Keratinocyte (primary cell): ENCODE measurements at regions not wholly inside any gene's neighbourhood (a gene's known extent, or its start where the extent isn't known, plus 50 kb on each side); places are given as distances from the start of the nearest gene placed in this dataset.

Experiments used
- DNase-seq: peaks from one replicate; pipeline ENCODE4 v3.0.0-alpha.2; 2011; ENCODE audit warnings: low read depth, missing footprints, low spot score
- FAIRE-seq: peaks from 2 replicates; lab custom pipeline; 2011; peaks lifted over from hg19 to GRCh38; lab: Jason Lieb, UNC
- H2AFZ ChIP-seq: 2 replicates; pipeline ENCODE4 v1.6.0; 2012; ENCODE audit warnings: low read length, control low read depth, inconsistent platforms; ENCODE audit not compliant: control insufficient read depth
- H3K27ac ChIP-seq: 2 replicates; pipeline ENCODE4 v1.5.1; 2011; ENCODE audit warnings: low read length; ENCODE audit not compliant: control insufficient read depth, insufficient read depth
- H3K27me3 ChIP-seq: 3 replicates; pipeline ENCODE4 v1.6.0; 2011; ENCODE audit warnings: low read length; ENCODE audit not compliant: control insufficient read depth, insufficient read depth; ENCODE audit errors: extremely low read depth
- H3K36me3 ChIP-seq, 2 experiments: 2 replicates in 1 of 2; 3 replicates in 1 of 2; pipeline ENCODE4 v1.5.1; 2011; ENCODE audit warnings: low read length in 2 of 2, mild to moderate bottlenecking in 1 of 2; ENCODE audit not compliant: control insufficient read depth in 2 of 2, insufficient read depth in 2 of 2; ENCODE audit errors: extremely low read depth in 1 of 2
- H3K4me1 ChIP-seq: 3 replicates; pipeline ENCODE4 v1.5.1; 2011; ENCODE audit warnings: low read length; ENCODE audit not compliant: control insufficient read depth, insufficient read depth; ENCODE audit errors: extremely low read depth
- H3K4me2 ChIP-seq: 3 replicates; pipeline ENCODE4 v1.6.0; 2011; ENCODE audit warnings: low read depth, low read length; ENCODE audit not compliant: control insufficient read depth, insufficient read depth; ENCODE audit errors: extremely low read depth
- H3K4me3 ChIP-seq, 3 experiments: fragments of 200-600 bp in 1 of 3; sonication (generic) in 1 of 3; 2 replicates in 2 of 3; 3 replicates in 1 of 3; pipeline ENCODE4 v1.5.1; 2011 to 2016; ENCODE audit warnings: low read length in 3 of 3, mild to moderate bottlenecking in 3 of 3, control low read depth in 2 of 3, inconsistent platforms in 1 of 3, low read depth in 1 of 3, mixed read lengths in 1 of 3, mixed run types in 1 of 3, moderate library complexity in 1 of 3; ENCODE audit not compliant: control insufficient read depth in 2 of 3, insufficient read depth in 2 of 3; ENCODE audit errors: extremely low read depth in 1 of 3
- H3K79me2 ChIP-seq: 2 replicates; pipeline ENCODE4 v1.6.0; 2012; ENCODE audit warnings: low read length; ENCODE audit not compliant: control insufficient read depth, insufficient read depth
- H3K9ac ChIP-seq: 3 replicates; pipeline ENCODE4 v1.6.0; 2011; ENCODE audit warnings: low read length; ENCODE audit not compliant: control insufficient read depth, insufficient read depth; ENCODE audit errors: extremely low read depth
- H3K9me1 ChIP-seq: 3 replicates; pipeline ENCODE4 v1.6.0; 2011; ENCODE audit warnings: low read length; ENCODE audit not compliant: control insufficient read depth, insufficient read depth; ENCODE audit errors: extremely low read depth
- H3K9me3 ChIP-seq: 2 replicates; pipeline ENCODE4 v1.5.1; 2012; ENCODE audit warnings: low read depth, low read length; ENCODE audit not compliant: control insufficient read depth
- H4K20me1 ChIP-seq: 3 replicates; pipeline ENCODE4 v1.6.0; 2011; ENCODE audit warnings: low read length; ENCODE audit not compliant: control insufficient read depth, insufficient read depth; ENCODE audit errors: extremely low read depth
- EZH2 ChIP-seq: IDR thresholded peaks from one replicate; pipeline ENCODE4 v1.6.1; 2012; ENCODE audit warnings: inconsistent platforms, mild to moderate bottlenecking, low read length, moderate library complexity
- dilution Hi-C: fragments of 300-500 bp; cut with MboI; formaldehyde crosslinking; loops from one replicate; pipeline ENCODE4 v1.7.0; 2020; ENCODE audit warnings: low sequenced_read_pairs; ENCODE audit not compliant: extremely low pct_ligation_motif_present
- TF ChIP-seq, protein P1 (sequence below), 3 experiments: IDR thresholded peaks in 1 of 3; conservative IDR thresholded peaks in 1 of 3; optimal IDR thresholded peaks in 1 of 3; 2 replicates in 2 of 3; 3 replicates in 1 of 3; pipeline versions ENCODE3 to v1.5.1; 2011; ENCODE audit warnings: low read length in 3 of 3, mild to moderate bottlenecking in 3 of 3, moderate library complexity in 2 of 3, control low read depth in 1 of 3, inconsistent platforms in 1 of 3; ENCODE audit not compliant: insufficient read depth in 2 of 3; ENCODE audit errors: extremely low read depth in 1 of 3

GRCh38 chrX:848386-848785 is 217.8 kb downstream of the SHOX start:
- H3K27ac ChIP-seq, result no peak overlapping the region
- H3K79me2 ChIP-seq, result no peaks in the 10 kb centered on the region
- no peak overlapping the region for H3K9ac ChIP-seq
- TF ChIP-seq, protein P1, sequence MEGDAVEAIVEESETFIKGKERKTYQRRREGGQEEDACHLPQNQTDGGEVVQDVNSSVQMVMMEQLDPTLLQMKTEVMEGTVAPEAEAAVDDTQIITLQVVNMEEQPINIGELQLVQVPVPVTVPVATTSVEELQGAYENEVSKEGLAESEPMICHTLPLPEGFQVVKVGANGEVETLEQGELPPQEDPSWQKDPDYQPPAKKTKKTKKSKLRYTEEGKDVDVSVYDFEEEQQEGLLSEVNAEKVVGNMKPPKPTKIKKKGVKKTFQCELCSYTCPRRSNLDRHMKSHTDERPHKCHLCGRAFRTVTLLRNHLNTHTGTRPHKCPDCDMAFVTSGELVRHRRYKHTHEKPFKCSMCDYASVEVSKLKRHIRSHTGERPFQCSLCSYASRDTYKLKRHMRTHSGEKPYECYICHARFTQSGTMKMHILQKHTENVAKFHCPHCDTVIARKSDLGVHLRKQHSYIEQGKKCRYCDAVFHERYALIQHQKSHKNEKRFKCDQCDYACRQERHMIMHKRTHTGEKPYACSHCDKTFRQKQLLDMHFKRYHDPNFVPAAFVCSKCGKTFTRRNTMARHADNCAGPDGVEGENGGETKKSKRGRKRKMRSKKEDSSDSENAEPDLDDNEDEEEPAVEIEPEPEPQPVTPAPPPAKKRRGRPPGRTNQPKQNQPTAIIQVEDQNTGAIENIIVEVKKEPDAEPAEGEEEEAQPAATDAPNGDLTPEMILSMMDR (optimal IDR thresholded peaks at IDR 0.05 in 1 of 3, IDR thresholded peaks at IDR 0.05 in 1 of 3, conservative IDR thresholded peaks at IDR 0.05 in 1 of 3; ENCODE audit: extremely low read depth in 1 of 3, insufficient read depth in 2 of 3, low read length in 3 of 3), result no peak
- TF ChIP-seq EZH2, result no peak
- FAIRE-seq (no peak), DNase-seq (no peak)
- H2AFZ ChIP-seq, result no peak overlapping the region
- no peaks in the 10 kb centered on the region for H3K36me3 ChIP-seq
- no peaks in the 10 kb centered on the region for H3K9me1 ChIP-seq
- no peaks in the 10 kb centered on the region for H3K27me3 ChIP-seq
- H3K4me2 ChIP-seq, result no peak overlapping the region
- peaks cover 2% of the 10 kb centered on the region for H3K9me3 ChIP-seq
- no peaks in the 10 kb centered on the region for H3K4me1 ChIP-seq
- H3K4me3 ChIP-seq, result no peak overlapping the region
- H4K20me1 ChIP-seq, result no peaks in the 10 kb centered on the region
- dilution Hi-C loops, result no loop called here

- no peak overlapping the region for H2AFZ ChIP-seq
- H3K4me3 ChIP-seq, result no peak overlapping the region
- H3K9me1 ChIP-seq, result no peaks in the 10 kb centered on the region
- no peaks in the 10 kb centered on the region for H3K4me1 ChIP-seq
- no peak overlapping the region for H3K27ac ChIP-seq
- no peak overlapping the region for H3K4me2 ChIP-seq
- dilution Hi-C loops, result no loop called here
- no peaks in the 10 kb centered on the region for H4K20me1 ChIP-seq
- no peaks in the 10 kb centered on the region for H3K27me3 ChIP-seq
- DNase-seq, result no peak
- H3K36me3 ChIP-seq, result no peaks in the 10 kb centered on the region
- no peaks in the 10 kb centered on the region for H3K79me2 ChIP-seq
- H3K9ac ChIP-seq, result no peak overlapping the region
- H3K9me3 ChIP-seq, result peaks cover 5% of the 10 kb centered on the region
- no peak for FAIRE-seq
- TF ChIP-seq, protein P1 (optimal IDR thresholded peaks at IDR 0.05 in 1 of 3, IDR thresholded peaks at IDR 0.05 in 1 of 3, conservative IDR thresholded peaks at IDR 0.05 in 1 of 3; ENCODE audit: extremely low read depth in 1 of 3, insufficient read depth in 2 of 3, low read length in 3 of 3), result no peak
- no peak for TF ChIP-seq EZH2
Observed at GRCh38 chrX:843306-843705, 212.7 kb downstream of the SHOX start.
